Hepatocyte (in vitro differentiated cells): ENCODE measurements at regions not wholly inside any gene's neighbourhood (a gene's known extent, or its start where the extent isn't known, plus 50 kb on each side); places are given as distances from the start of the nearest gene placed in this dataset.

Experiments
- DNase-seq: peaks from one replicate; pipeline ENCODE4 v3.0.0-alpha.2; 2016; ENCODE audit warnings: low spot score
- H2AFZ ChIP-seq: fragments of 200-600 bp; sonication (generic); 2 replicates; pipeline ENCODE4 v1.6.0; 2016; ENCODE audit warnings: antibody characterized with exemption, mild to moderate bottlenecking
- H3K27ac ChIP-seq: fragments of 200-600 bp; sonication (generic); 2 replicates; pipeline ENCODE4 v1.5.1; 2016; ENCODE audit warnings: mild to moderate bottlenecking
- H3K27me3 ChIP-seq: fragments of 200-600 bp; sonication (generic); 2 replicates; pipeline ENCODE4 v1.6.1; 2016
- H3K36me3 ChIP-seq: fragments of 200-600 bp; sonication (generic); replicated peaks from 2 replicates; pipeline ENCODE4 v1.5.1; 2016; ENCODE audit warnings: low read depth; ENCODE audit not compliant: insufficient read depth
- H3K4me1 ChIP-seq: fragments of 200-600 bp; sonication (generic); 2 replicates; pipeline ENCODE4 v1.5.1; 2016; ENCODE audit warnings: mild to moderate bottlenecking, moderate library complexity; ENCODE audit not compliant: insufficient read depth
- H3K4me2 ChIP-seq: fragments of 200-600 bp; sonication (generic); 2 replicates; pipeline ENCODE4 v1.6.0; 2016
- H3K4me3 ChIP-seq: fragments of 200-600 bp; sonication (generic); 2 replicates; pipeline ENCODE4 v1.5.1; 2016; ENCODE audit warnings: mild to moderate bottlenecking
- H3K79me2 ChIP-seq: fragments of 200-600 bp; sonication (generic); 2 replicates; pipeline ENCODE4 v1.6.0; 2017; ENCODE audit warnings: mild to moderate bottlenecking
- H3K9me2 ChIP-seq: fragments of 200-600 bp; sonication (generic); replicated peaks from 2 replicates; pipeline ENCODE4 v1.6.0; 2017; ENCODE audit warnings: mild to moderate bottlenecking; ENCODE audit not compliant: insufficient read depth
- H3K9me3 ChIP-seq: fragments of 200-600 bp; sonication (generic); 2 replicates; pipeline ENCODE4 v1.5.1; 2016; ENCODE audit warnings: low read depth, mild to moderate bottlenecking
- H4K20me1 ChIP-seq: fragments of 200-600 bp; sonication (generic); 2 replicates; pipeline ENCODE4 v1.6.0; 2016; ENCODE audit warnings: mild to moderate bottlenecking; ENCODE audit not compliant: insufficient read depth, poor library complexity, severe bottlenecking
- EZH2 ChIP-seq: fragments of 200-600 bp; sonication (generic); IDR thresholded peaks from 2 replicates; pipeline ENCODE4 v1.6.1; 2016; ENCODE audit warnings: antibody characterized with exemption, mild to moderate bottlenecking, borderline replicate concordance
- EZH2phosphoT487 ChIP-seq: fragments of 200-600 bp; sonication (generic); IDR thresholded peaks from one replicate; pipeline ENCODE4 v1.6.1; 2018; ENCODE audit warnings: antibody characterized with exemption, mild to moderate bottlenecking, low read depth, moderate library complexity; ENCODE audit not compliant: unreplicated experiment, severe bottlenecking
- WGBS: methylation state at CpG from one replicate; pipeline ENCODE4 v1.1.6; 2016; ENCODE audit warnings: low lambda C conversion rate; ENCODE audit errors: missing lambda C conversion rate; 5-methylcytosine and 5-hydroxymethylcytosine counted together
- TF ChIP-seq, protein P1 (sequence below): fragments of 200-600 bp; sonication (generic); IDR thresholded peaks from 2 replicates; pipeline ENCODE4 v1.5.1; 2016; ENCODE audit warnings: antibody characterized with exemption, mild to moderate bottlenecking; ENCODE audit not compliant: poor library complexity

DNA sequence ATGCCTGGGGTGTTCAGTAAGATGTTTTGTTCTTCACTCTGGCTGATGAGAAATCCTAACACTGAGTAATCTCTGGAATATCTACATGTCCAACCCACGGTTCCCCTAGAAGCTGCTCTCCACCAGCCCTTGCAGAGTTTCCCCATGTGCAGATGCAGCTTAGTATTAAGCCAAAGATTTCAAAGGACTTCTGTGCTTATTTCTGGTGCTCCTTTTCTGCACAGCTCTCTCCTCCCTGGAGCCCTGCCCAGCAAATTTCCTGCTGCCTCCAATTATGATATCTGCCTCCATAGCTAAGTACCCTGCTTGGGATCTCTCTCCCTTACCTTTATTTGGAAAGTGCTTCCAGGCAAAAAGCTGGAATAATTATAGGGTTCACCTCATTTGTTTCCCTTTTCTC is 949.3 kb downstream of the BCL11A start:
- no peaks in the 10 kb centered on the region for H3K27me3 ChIP-seq
- no peak overlapping the region for H3K4me3 ChIP-seq
- 29% methylated on average over 1 of the region's 1 CpG for WGBS
- TF ChIP-seq, protein P1, sequence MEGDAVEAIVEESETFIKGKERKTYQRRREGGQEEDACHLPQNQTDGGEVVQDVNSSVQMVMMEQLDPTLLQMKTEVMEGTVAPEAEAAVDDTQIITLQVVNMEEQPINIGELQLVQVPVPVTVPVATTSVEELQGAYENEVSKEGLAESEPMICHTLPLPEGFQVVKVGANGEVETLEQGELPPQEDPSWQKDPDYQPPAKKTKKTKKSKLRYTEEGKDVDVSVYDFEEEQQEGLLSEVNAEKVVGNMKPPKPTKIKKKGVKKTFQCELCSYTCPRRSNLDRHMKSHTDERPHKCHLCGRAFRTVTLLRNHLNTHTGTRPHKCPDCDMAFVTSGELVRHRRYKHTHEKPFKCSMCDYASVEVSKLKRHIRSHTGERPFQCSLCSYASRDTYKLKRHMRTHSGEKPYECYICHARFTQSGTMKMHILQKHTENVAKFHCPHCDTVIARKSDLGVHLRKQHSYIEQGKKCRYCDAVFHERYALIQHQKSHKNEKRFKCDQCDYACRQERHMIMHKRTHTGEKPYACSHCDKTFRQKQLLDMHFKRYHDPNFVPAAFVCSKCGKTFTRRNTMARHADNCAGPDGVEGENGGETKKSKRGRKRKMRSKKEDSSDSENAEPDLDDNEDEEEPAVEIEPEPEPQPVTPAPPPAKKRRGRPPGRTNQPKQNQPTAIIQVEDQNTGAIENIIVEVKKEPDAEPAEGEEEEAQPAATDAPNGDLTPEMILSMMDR = no peak
- TF ChIP-seq EZH2 (no peak), EZH2phosphoT487 (no peak)
- no peak overlapping the region for H2AFZ ChIP-seq
- no peak overlapping the region for H3K27ac ChIP-seq
- H3K4me2 ChIP-seq = no peak overlapping the region
- H3K36me3 ChIP-seq = no peaks in the 10 kb centered on the region
- no peak for DNase-seq
- no peaks in the 10 kb centered on the region for H4K20me1 ChIP-seq
- peaks cover 8% of the 10 kb centered on the region for H3K9me3 ChIP-seq
- no peaks in the 10 kb centered on the region for H3K79me2 ChIP-seq
- H3K9me2 ChIP-seq = no peaks in the 10 kb centered on the region
- H3K4me1 ChIP-seq = no peaks in the 10 kb centered on the region

DNA sequence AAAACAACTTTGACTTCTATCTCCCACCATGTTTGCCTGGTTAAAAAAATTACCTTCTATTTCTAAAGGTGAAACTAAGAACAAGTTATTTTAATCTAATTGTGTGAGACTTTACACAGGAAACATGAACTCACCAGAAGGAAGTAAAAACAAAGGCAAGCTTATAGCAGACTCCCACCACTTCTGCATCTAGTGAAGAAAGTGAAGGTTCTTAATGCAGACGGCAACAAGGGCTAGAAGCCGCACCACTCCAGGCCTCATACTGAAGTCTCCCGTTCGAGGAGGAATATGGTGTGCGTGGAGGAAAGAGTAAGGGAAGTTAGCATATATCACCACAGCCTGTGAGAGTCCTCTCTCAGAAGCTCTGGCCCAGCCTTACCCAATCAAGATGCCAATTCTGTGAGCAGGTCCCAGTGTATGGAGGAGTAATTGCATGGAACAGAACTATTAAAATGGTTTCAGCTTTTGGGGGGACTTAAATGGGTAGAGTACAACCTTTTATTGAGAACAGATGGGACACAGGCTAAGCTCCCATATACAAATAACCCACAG is 958.7 kb downstream of the BCL11A start:
- no peaks in the 10 kb centered on the region for H3K27me3 ChIP-seq
- peaks cover 2% of the 10 kb centered on the region for H3K4me1 ChIP-seq
- no peak overlapping the region for H2AFZ ChIP-seq
- H3K9me2 ChIP-seq = no peaks in the 10 kb centered on the region
- H3K27ac ChIP-seq = no peak overlapping the region
- no peak overlapping the region for H3K4me3 ChIP-seq
- no peaks in the 10 kb centered on the region for H3K36me3 ChIP-seq
- H3K79me2 ChIP-seq = no peaks in the 10 kb centered on the region
- H4K20me1 ChIP-seq = no peaks in the 10 kb centered on the region
- no peak overlapping the region for H3K4me2 ChIP-seq
- 95% methylated on average over 5 of the region's 5 CpGs for WGBS
- TF ChIP-seq EZH2 (no peak), EZH2phosphoT487 (no peak)
- TF ChIP-seq, protein P1 = no peak
- H3K9me3 ChIP-seq = no peaks in the 10 kb centered on the region
- no peak for DNase-seq

DNA sequence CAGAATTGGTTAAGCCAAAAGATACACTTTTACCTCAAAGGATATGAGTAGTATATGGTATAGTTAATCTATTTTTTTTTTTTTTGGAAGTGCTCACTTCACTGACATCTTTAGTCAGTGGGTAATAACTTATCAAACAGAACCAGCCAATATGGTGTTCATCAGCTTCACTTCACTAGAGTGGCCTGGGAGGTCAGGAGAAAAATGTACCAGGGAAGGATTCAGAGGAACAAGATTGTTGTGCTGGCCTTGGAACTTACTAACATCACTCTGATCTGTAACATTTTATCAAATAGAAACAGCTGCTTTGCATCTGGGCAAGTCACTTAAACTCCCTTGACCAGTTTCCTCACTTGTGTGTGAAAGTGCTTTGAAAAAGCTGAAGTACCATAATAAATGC is 962.7 kb downstream of the BCL11A start:
- Histone ChIP-seq H2AFZ (no peak overlapping the region), H3K9me2 (no peaks in the 10 kb centered on the region), H3K4me3 (no peak overlapping the region), H3K4me1 (peaks cover 11% of the 10 kb centered on the region), H3K36me3 (no peaks in the 10 kb centered on the region), H3K4me2 (no peak overlapping the region), H3K79me2 (no peaks in the 10 kb centered on the region), H3K27ac (no peak overlapping the region), H4K20me1 (no peaks in the 10 kb centered on the region), H3K27me3 (no peaks in the 10 kb centered on the region), H3K9me3 (no peaks in the 10 kb centered on the region)
- TF ChIP-seq EZH2 = no peak
- no peak for TF ChIP-seq EZH2phosphoT487
- TF ChIP-seq, protein P1 = no peak
- DNase-seq = no peak

DNA sequence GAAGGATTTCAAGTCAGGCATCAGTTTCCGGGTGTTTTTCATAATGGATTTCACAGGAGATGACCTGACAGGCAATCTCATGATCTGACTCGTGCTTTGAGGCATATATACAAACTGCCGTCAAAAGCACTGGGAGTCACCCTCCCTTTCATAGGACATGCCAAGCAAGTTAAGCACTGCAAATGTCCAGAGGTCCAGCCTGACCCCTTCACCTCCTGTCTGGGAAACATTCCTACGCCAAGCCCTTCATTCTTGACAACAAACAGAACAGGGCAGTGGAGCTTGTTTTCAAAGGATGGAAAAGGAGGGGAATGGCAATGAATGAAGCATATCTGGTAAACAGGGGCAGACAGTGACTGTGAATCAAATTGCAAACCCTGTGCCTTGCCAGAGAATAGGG is 963.6 kb downstream of the BCL11A start:
- Histone ChIP-seq H3K9me2 (no peaks in the 10 kb centered on the region), H3K4me3 (no peak overlapping the region), H3K9me3 (no peaks in the 10 kb centered on the region), H3K27ac (no peak overlapping the region), H3K27me3 (no peaks in the 10 kb centered on the region), H4K20me1 (no peaks in the 10 kb centered on the region), H3K79me2 (no peaks in the 10 kb centered on the region), H3K36me3 (no peaks in the 10 kb centered on the region), H3K4me2 (no peak overlapping the region), H2AFZ (no peak overlapping the region), H3K4me1 (peaks cover 20% of the 10 kb centered on the region)
- no peak for TF ChIP-seq EZH2phosphoT487
- TF ChIP-seq EZH2 = no peak
- TF ChIP-seq, protein P1 = no peak
- no peak for DNase-seq
- 29% methylated on average over 4 of the region's 4 CpGs for WGBS
